GM06990 (cell line): ENCODE measurements at regions not wholly inside any gene's neighbourhood (a gene's known extent, or its start where the extent isn't known, plus 50 kb on each side); places are given as distances from the start of the nearest gene placed in this dataset.
"Not testable (repeated sequence)": the region's sequence is repeated elsewhere in the genome, so short reads cannot be mapped to it uniquely, and the experiment has no call there.

Experiments used
- DNase-seq: peaks from one replicate; pipeline ENCODE4 v3.0.0-alpha.2; 2011; ENCODE audit not compliant: insufficient read length; ENCODE audit errors: extremely low read depth
- H3K27me3 ChIP-seq: replicated peaks from 2 replicates; pipeline ENCODE4 v1.6.0; 2011; ENCODE audit warnings: low read length; ENCODE audit not compliant: control insufficient read depth, insufficient read depth
- H3K36me3 ChIP-seq: 2 replicates; pipeline ENCODE4 v1.5.1; 2011; ENCODE audit warnings: low read length; ENCODE audit not compliant: control insufficient read depth, insufficient read depth
- H3K4me3 ChIP-seq: replicated peaks from 2 replicates; pipeline ENCODE4 v1.5.1; 2011; ENCODE audit warnings: low read depth, mild to moderate bottlenecking, control low read depth, low read length
- TF ChIP-seq, protein P1 (sequence below): IDR thresholded peaks from 2 replicates; pipeline ENCODE4 v1.5.1; 2011; ENCODE audit warnings: low read length, control low read depth, mild to moderate bottlenecking, inconsistent platforms; ENCODE audit not compliant: insufficient read depth, poor library complexity, severe bottlenecking

DNA sequence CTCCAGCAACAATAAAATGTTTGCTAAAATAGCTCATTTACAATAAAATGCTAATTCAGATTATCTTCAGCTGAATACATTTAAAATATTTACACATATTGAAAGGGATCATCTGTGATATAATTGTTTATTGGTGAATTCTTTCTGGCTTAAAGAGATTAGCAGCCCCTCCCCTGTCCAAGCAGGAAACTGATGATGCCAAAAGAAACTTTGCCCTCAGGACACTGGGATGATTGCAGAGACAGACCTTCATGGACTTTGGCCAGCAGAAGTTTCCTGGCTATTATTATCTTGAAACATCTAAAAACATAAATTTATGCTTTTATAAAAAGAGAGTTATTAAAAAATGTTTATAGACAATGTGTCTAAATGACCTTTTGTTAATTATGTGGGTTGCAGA lies 764.9 kb upstream of the MBL2 start:
- no peaks in the 10 kb centered on the region for H3K27me3 ChIP-seq
- TF ChIP-seq, protein P1, sequence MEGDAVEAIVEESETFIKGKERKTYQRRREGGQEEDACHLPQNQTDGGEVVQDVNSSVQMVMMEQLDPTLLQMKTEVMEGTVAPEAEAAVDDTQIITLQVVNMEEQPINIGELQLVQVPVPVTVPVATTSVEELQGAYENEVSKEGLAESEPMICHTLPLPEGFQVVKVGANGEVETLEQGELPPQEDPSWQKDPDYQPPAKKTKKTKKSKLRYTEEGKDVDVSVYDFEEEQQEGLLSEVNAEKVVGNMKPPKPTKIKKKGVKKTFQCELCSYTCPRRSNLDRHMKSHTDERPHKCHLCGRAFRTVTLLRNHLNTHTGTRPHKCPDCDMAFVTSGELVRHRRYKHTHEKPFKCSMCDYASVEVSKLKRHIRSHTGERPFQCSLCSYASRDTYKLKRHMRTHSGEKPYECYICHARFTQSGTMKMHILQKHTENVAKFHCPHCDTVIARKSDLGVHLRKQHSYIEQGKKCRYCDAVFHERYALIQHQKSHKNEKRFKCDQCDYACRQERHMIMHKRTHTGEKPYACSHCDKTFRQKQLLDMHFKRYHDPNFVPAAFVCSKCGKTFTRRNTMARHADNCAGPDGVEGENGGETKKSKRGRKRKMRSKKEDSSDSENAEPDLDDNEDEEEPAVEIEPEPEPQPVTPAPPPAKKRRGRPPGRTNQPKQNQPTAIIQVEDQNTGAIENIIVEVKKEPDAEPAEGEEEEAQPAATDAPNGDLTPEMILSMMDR = no peak
- no peak for DNase-seq
- H3K4me3 ChIP-seq = no peak overlapping the region
- no peaks in the 10 kb centered on the region for H3K36me3 ChIP-seq

GRCh38 chr10:53536322-53536721 lies 763.7 kb upstream of the MBL2 start:
- Histone ChIP-seq H3K27me3 (no peaks in the 10 kb centered on the region), H3K36me3 (no peaks in the 10 kb centered on the region), H3K4me3 (no peak overlapping the region)
- TF ChIP-seq, protein P1 = no peak
- DNase-seq = no peak

DNA sequence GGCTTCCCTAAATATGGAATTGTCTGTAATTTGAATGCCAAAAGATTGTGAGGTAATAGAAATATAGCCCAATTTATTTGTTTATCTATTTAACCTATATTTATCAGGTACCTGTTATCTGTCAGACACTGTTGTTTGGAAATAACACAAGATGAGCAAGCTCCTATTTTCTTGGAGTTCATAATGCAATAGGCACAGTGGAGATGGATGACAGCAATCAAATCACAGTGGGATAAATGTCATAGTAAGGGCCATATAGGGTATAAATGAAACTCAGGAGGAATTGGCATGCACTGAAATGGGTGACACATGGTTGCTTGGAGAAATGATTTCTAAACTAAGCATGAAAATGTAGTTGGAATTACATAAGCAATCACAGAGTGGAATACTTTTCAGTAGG lies 761.8 kb upstream of the MBL2 start:
- DNase-seq = no peak
- Histone ChIP-seq H3K27me3 (no peaks in the 10 kb centered on the region), H3K4me3 (no peak overlapping the region), H3K36me3 (no peaks in the 10 kb centered on the region)
- TF ChIP-seq, protein P1 = no peak

GRCh38 chr10:53528974-53529373 lies 756.4 kb upstream of the MBL2 start:
- Histone ChIP-seq H3K27me3 (no peaks in the 10 kb centered on the region), H3K36me3 (no peaks in the 10 kb centered on the region), H3K4me3 (no peak overlapping the region)
- TF ChIP-seq, protein P1 = no peak
- DNase-seq = no peak

GRCh38 chr10:53521046-53521445 lies 748.5 kb upstream of the MBL2 start:
- H3K4me3 ChIP-seq = no peak overlapping the region
- H3K36me3 ChIP-seq = no peaks in the 10 kb centered on the region
- DNase-seq = no peak
- TF ChIP-seq, protein P1 = no peak
- no peaks in the 10 kb centered on the region for H3K27me3 ChIP-seq

- Histone ChIP-seq H3K4me3 (no peak overlapping the region), H3K36me3 (no peaks in the 10 kb centered on the region), H3K27me3 (no peaks in the 10 kb centered on the region)
- TF ChIP-seq, protein P1 = no peak
- DNase-seq = no peak
Observed at GRCh38 chr10:53508197-53508596, 735.6 kb upstream of the MBL2 start.

DNA sequence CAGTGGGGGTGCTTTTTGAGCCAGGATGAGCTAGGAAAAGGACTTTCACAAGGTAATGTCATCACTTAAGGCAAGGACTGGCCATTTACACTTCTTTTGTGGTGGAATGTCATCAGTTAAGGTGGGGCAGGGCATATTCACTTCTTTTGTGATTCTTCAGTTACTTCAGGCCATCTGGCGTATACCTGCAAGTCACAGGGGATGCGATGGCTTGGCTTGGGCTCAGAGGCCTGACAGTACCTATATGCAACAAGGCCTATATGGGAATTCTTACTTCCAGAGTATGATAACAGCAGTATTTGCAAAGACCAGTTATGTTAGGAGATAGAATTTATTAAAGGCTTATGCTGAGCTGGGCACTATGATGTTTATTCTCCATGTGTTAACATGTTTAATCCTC lies 731.9 kb upstream of the MBL2 start:
- H3K27me3 ChIP-seq, H3K36me3 ChIP-seq, H3K4me3 ChIP-seq, DNase-seq: not testable (repeated sequence)
